CD14-positive monocyte (primary cell): ENCODE measurements at regions not wholly inside any gene's neighbourhood (a gene's known extent, or its start where the extent isn't known, plus 50 kb on each side); places are given as distances from the start of the nearest gene placed in this dataset.

Source experiments
- DNase-seq, 3 donors: peaks; one replicate each; pipeline ENCODE4 v3.0.0-alpha.2; 2011 to 2022
- H2AFZ ChIP-seq: 2 replicates; pipeline ENCODE4 v1.6.0; 2012; ENCODE audit warnings: mild to moderate bottlenecking, low read depth, low read length, inconsistent platforms; ENCODE audit not compliant: insufficient read depth, poor library complexity, severe bottlenecking
- H3K27ac ChIP-seq, 2 donors: 1 replicate in 1 of 2; 2 replicates in 1 of 2; pipeline ENCODE4 v1.5.1; 2012 to 2013; ENCODE audit warnings: low read length in 2 of 2, control low read depth in 1 of 2, inconsistent platforms in 1 of 2, low read depth in 1 of 2, mild to moderate bottlenecking in 1 of 2
- H3K27me3 ChIP-seq, 2 donors: one replicate each; pipeline versions ENCODE4 v1.6.0 to v1.6.1; 2011 to 2013; ENCODE audit warnings: low read length in 2 of 2; ENCODE audit not compliant: control insufficient read depth in 2 of 2, insufficient read depth in 2 of 2
- H3K36me3 ChIP-seq, 2 donors: replicated peaks in 1 of 2; 1 replicate in 1 of 2; 2 replicates in 1 of 2; pipeline versions ENCODE4 v1.5.1 to v1.6.1; 2012 to 2013; ENCODE audit warnings: low read length in 2 of 2, control low read depth in 1 of 2, inconsistent platforms in 1 of 2, mild to moderate bottlenecking in 1 of 2; ENCODE audit not compliant: insufficient read depth in 2 of 2, control insufficient read depth in 1 of 2
- H3K4me1 ChIP-seq, 2 donors: 1 replicate in 1 of 2; 2 replicates in 1 of 2; pipeline versions ENCODE4 v1.5.1 to v1.6.1; 2012 to 2013; ENCODE audit warnings: low read length in 2 of 2, control low read depth in 1 of 2, inconsistent platforms in 1 of 2, mild to moderate bottlenecking in 1 of 2, moderate library complexity in 1 of 2; ENCODE audit not compliant: insufficient read depth in 2 of 2, control insufficient read depth in 1 of 2
- H3K4me2 ChIP-seq: replicated peaks from 2 replicates; pipeline ENCODE3; 2012; ENCODE audit warnings: low read length, moderate library complexity, mild to moderate bottlenecking; ENCODE audit not compliant: poor library complexity, severe bottlenecking; ENCODE audit errors: extremely low read depth
- H3K4me3 ChIP-seq, 3 experiments: fragments of 200-600 bp in 1 of 3; sonication (generic) in 1 of 3; replicated peaks in 1 of 3; 1 replicate in 2 of 3; 2 replicates in 1 of 3; pipeline ENCODE4 v1.5.1; 2011 to 2013; ENCODE audit warnings: low read length in 3 of 3, mild to moderate bottlenecking in 3 of 3, control low read depth in 2 of 3, low read depth in 2 of 3, inconsistent platforms in 1 of 3, moderate library complexity in 1 of 3
- H3K79me2 ChIP-seq: 2 replicates; pipeline ENCODE4 v1.6.0; 2012; ENCODE audit warnings: mild to moderate bottlenecking, control low read depth, inconsistent platforms, low read length, moderate library complexity; ENCODE audit not compliant: insufficient read depth
- H3K9ac ChIP-seq: 2 replicates; pipeline ENCODE4 v1.6.0; 2017; ENCODE audit warnings: low read length, mild to moderate bottlenecking; ENCODE audit not compliant: insufficient read depth, poor library complexity, severe bottlenecking
- H3K9me3 ChIP-seq, 2 donors: replicated peaks in 1 of 2; 1 replicate in 1 of 2; 2 replicates in 1 of 2; pipeline versions ENCODE4 v1.5.1 to v1.6.1; 2012 to 2013; ENCODE audit warnings: low read length in 2 of 2, control low read depth in 1 of 2; ENCODE audit not compliant: control insufficient read depth in 1 of 2, insufficient read depth in 1 of 2
- H4K20me1 ChIP-seq: 2 replicates; pipeline ENCODE4 v1.6.0; 2012; ENCODE audit warnings: mild to moderate bottlenecking, low read length, control low read depth, moderate library complexity; ENCODE audit not compliant: insufficient read depth
- H3K27ac Mint-ChIP-seq, 7 donors: one replicate each; pipeline ENCODE4 v1.8.0; 2020; ENCODE audit warnings: mild to moderate bottlenecking in 7 of 7, mixed read lengths in 7 of 7, moderate library complexity in 6 of 7, inconsistent platforms in 2 of 7
- H3K27me3 Mint-ChIP-seq, 3 donors: one replicate each; pipeline ENCODE4 v1.8.0; 2021 to 2022; ENCODE audit warnings: low read depth in 3 of 3, mild to moderate bottlenecking in 3 of 3, mixed read lengths in 3 of 3, moderate library complexity in 3 of 3, inconsistent platforms in 1 of 3
- H3K36me3 Mint-ChIP-seq, 2 donors: one replicate each; pipeline ENCODE4 v1.8.0; 2020; ENCODE audit warnings: mixed read lengths in 2 of 2, inconsistent platforms in 1 of 2, mild to moderate bottlenecking in 1 of 2
- H3K4me1 Mint-ChIP-seq: one replicate; pipeline ENCODE4 v1.8.0; 2020; ENCODE audit warnings: mild to moderate bottlenecking, mixed read lengths
- H3K4me3 Mint-ChIP-seq, 2 donors: one replicate each; pipeline ENCODE4 v1.8.0; 2020; ENCODE audit warnings: mild to moderate bottlenecking in 2 of 2, mixed read lengths in 2 of 2, moderate library complexity in 1 of 2
- H3K9me3 Mint-ChIP-seq, 7 donors: one replicate each; pipeline ENCODE4 v1.8.0; 2020 to 2022; ENCODE audit warnings: mixed read lengths in 7 of 7, mild to moderate bottlenecking in 6 of 7, moderate library complexity in 6 of 7, inconsistent platforms in 2 of 7
- CTCF ChIP-seq: fragments of 200-600 bp; IDR thresholded peaks from one replicate; pipeline ENCODE4 v1.8.0; 2022; ENCODE audit warnings: antibody characterized with exemption, mild to moderate bottlenecking
- WGBS: methylation state at CpG from one replicate; pipeline ENCODE4 v1.1.5; 2013; ENCODE audit warnings: missing lambda C conversion rate; ENCODE audit not compliant: insufficient coverage; 5-methylcytosine and 5-hydroxymethylcytosine counted together
- intact Hi-C, 2 donors: fragments of 100-400 bp; cut with micrococcal nuclease; formaldehyde crosslinking; loops; one replicate each; pipeline versions ENCODE4 v1.15.0 to v1.15.1; 2023

GRCh38 chr17:56034197-56034635 lies 119.1 kb upstream of the ANKFN1 start:
- H3K79me2 ChIP-seq = no peaks in the 10 kb centered on the region
- peaks cover 13% of the 10 kb centered on the region for H3K4me1 Mint-ChIP-seq
- H4K20me1 ChIP-seq = no peaks in the 10 kb centered on the region
- DNase-seq = no peak
- 72% methylated on average over 6 of the region's 6 CpGs for WGBS
- H3K27me3 Mint-ChIP-seq = peaks cover 18 to 39% (median 18%) of the 10 kb centered on the region in 3 donors
- no peak overlapping the region for H3K27ac ChIP-seq
- H3K9me3 ChIP-seq = no peaks in the 10 kb centered on the region
- H3K27ac Mint-ChIP-seq = no peak overlapping the region
- H3K36me3 Mint-ChIP-seq = no peaks in the 10 kb centered on the region
- H3K4me3 ChIP-seq = no peak overlapping the region
- peaks cover 9 to 12% of the 10 kb centered on the region in 2 donors for H3K4me1 ChIP-seq
- H2AFZ ChIP-seq = no peak overlapping the region
- H3K4me3 Mint-ChIP-seq = no peak overlapping the region
- no peaks in the 10 kb centered on the region for H3K9me3 Mint-ChIP-seq
- intact Hi-C loops = no loop called here
- H3K9ac ChIP-seq = no peak overlapping the region
- TF ChIP-seq CTCF = no peak
- H3K36me3 ChIP-seq = no peaks in the 10 kb centered on the region
- H3K4me2 ChIP-seq = no peak overlapping the region
- H3K27me3 ChIP-seq = peaks cover 12 to 16% of the 10 kb centered on the region in 2 donors

GRCh38 chr17:56038131-56038530 lies 115.1 kb upstream of the ANKFN1 start:
- Histone ChIP-seq H3K27me3 (peaks cover 9 to 20% of the 10 kb centered on the region in 2 donors), H3K79me2 (no peaks in the 10 kb centered on the region), H3K9me3 (no peaks in the 10 kb centered on the region), H3K9ac (no peak overlapping the region), H3K4me3 (no peak overlapping the region), H4K20me1 (no peaks in the 10 kb centered on the region), H3K4me1 (no peaks in the 10 kb centered on the region), H3K36me3 (no peaks in the 10 kb centered on the region), H3K4me2 (no peak overlapping the region), H2AFZ (no peak overlapping the region), H3K27ac (no peak overlapping the region)
- Mint-ChIP-seq H3K36me3 (no peaks in the 10 kb centered on the region), H3K4me3 (no peak overlapping the region), H3K9me3 (no peaks in the 10 kb centered on the region), H3K27ac (no peak overlapping the region), H3K27me3 (peaks cover 10 to 34% (median 12%) of the 10 kb centered on the region in 3 donors), H3K4me1 (peaks cover 4% of the 10 kb centered on the region)
- no peak for TF ChIP-seq CTCF
- 80% methylated on average over 5 of the region's 6 CpGs for WGBS
- intact Hi-C loops = no loop called here
- DNase-seq = no peak
